ENCODE measurements at regions not wholly inside any gene's neighbourhood (a gene's known extent, or its start where the extent isn't known, plus 50 kb on each side); places are given as distances from the start of the nearest gene placed in this dataset.

- no peaks in the 10 kb centered on the region for H3K4me1 ChIP-seq
- no peaks in the 10 kb centered on the region for H3K36me3 ChIP-seq
- no peaks in the 10 kb centered on the region for H3K27me3 ChIP-seq
- H3K4me3 ChIP-seq, result no peak overlapping the region
- TF ChIP-seq, protein P1, sequence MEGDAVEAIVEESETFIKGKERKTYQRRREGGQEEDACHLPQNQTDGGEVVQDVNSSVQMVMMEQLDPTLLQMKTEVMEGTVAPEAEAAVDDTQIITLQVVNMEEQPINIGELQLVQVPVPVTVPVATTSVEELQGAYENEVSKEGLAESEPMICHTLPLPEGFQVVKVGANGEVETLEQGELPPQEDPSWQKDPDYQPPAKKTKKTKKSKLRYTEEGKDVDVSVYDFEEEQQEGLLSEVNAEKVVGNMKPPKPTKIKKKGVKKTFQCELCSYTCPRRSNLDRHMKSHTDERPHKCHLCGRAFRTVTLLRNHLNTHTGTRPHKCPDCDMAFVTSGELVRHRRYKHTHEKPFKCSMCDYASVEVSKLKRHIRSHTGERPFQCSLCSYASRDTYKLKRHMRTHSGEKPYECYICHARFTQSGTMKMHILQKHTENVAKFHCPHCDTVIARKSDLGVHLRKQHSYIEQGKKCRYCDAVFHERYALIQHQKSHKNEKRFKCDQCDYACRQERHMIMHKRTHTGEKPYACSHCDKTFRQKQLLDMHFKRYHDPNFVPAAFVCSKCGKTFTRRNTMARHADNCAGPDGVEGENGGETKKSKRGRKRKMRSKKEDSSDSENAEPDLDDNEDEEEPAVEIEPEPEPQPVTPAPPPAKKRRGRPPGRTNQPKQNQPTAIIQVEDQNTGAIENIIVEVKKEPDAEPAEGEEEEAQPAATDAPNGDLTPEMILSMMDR (IDR thresholded peaks at IDR 0.05), result no peak
- 78 to 82% methylated on average over 5 of the region's 5 CpGs for WGBS, 2 donors
- DNase-seq (no peak), ATAC-seq (no peak)
- H3K27ac ChIP-seq, result no peak overlapping the region
- intact Hi-C loops (cut with DNase I), result no loop called here
- peaks cover 0 to 18% (median 3%) of the 10 kb centered on the region in 11 donors for H3K9me3 ChIP-seq
Measured at GRCh38 chr7:9983048-9983447, 990.6 kb upstream of the PHF14 start.

GRCh38 chr7:10015687-10016086 is 958.0 kb upstream of the PHF14 start:
- no peak overlapping the region for H3K4me3 ChIP-seq
- ATAC-seq (no peak), DNase-seq (no peak)
- no peaks in the 10 kb centered on the region for H3K36me3 ChIP-seq
- peaks cover 0 to 12% (median 0%) of the 10 kb centered on the region in 11 donors for H3K9me3 ChIP-seq
- H3K4me1 ChIP-seq, result no peaks in the 10 kb centered on the region
- no peaks in the 10 kb centered on the region for H3K27me3 ChIP-seq
- TF ChIP-seq, protein P1 (IDR thresholded peaks at IDR 0.05), result no peak
- intact Hi-C loops (cut with DNase I), result no loop called here
- no peak overlapping the region for H3K27ac ChIP-seq
- WGBS, 2 donors, result 50 to 63% methylated on average over 1 of the region's 1 CpG

GRCh38 chr7:10022480-10022879 is 951.2 kb upstream of the PHF14 start:
- intact Hi-C loops (cut with DNase I), result loop anchor here in 7 of 10 donors (5.0 to 10.0 kb wide), 3 partner anchors 390 to 395 kb away; no protein-coding TSS in a partner anchor
- TF ChIP-seq, protein P1 (IDR thresholded peaks at IDR 0.05), result no peak
- no peak for ATAC-seq
- Histone ChIP-seq H3K4me1 (peaks cover 0 to 5% (median 0%) of the 10 kb centered on the region in 9 donors), H3K4me3 (no peak overlapping the region), H3K36me3 (no peaks in the 10 kb centered on the region), H3K9me3 (no peaks in the 10 kb centered on the region), H3K27me3 (no peaks in the 10 kb centered on the region), H3K27ac (no peak overlapping the region)
- DNase-seq, result no peak
- 77 to 81% methylated on average over 3 of the region's 3 CpGs for WGBS, 2 donors

GRCh38 chr7:10022957-10023356 is 950.7 kb upstream of the PHF14 start:
- no peaks in the 10 kb centered on the region for H3K27me3 ChIP-seq
- no peak overlapping the region for H3K4me3 ChIP-seq
- intact Hi-C loops (cut with DNase I), result loop anchor here in 8 of 10 donors (1.0 to 10.0 kb wide), 4 partner anchors 389 to 394 kb away; no protein-coding TSS in a partner anchor
- DNase-seq (peak in 1 of 2 donors; percentile 11), ATAC-seq (peak in 2 of 8 donors; percentile 13 to 51)
- no peaks in the 10 kb centered on the region for H3K9me3 ChIP-seq
- 3 to 7% methylated on average over 2 of the region's 2 CpGs for WGBS, 2 donors
- H3K4me1 ChIP-seq, result peaks cover 0 to 5% (median 0%) of the 10 kb centered on the region in 9 donors
- no peaks in the 10 kb centered on the region for H3K36me3 ChIP-seq
- H3K27ac ChIP-seq, result no peak overlapping the region
- TF ChIP-seq, protein P1 (IDR thresholded peaks at IDR 0.05), result peak in 7 of 9 donors; percentile 32 to 66 (median 51)

Data from heart right ventricle (tissue), 16 donors.